Mammary epithelial cell (primary cell): ENCODE measurements at regions not wholly inside any gene's neighbourhood (a gene's known extent, or its start where the extent isn't known, plus 50 kb on each side); places are given as distances from the start of the nearest gene placed in this dataset.

Experiments used
- CTCF ChIP-seq, 2 donors: IDR thresholded peaks in 1 of 2; conservative IDR thresholded peaks in 1 of 2; 2 replicates each; pipeline ENCODE4 v1.5.1; 2011 to 2012; ENCODE audit warnings: inconsistent platforms in 2 of 2, low read length in 2 of 2, mild to moderate bottlenecking in 2 of 2, control low read depth in 1 of 2, low read depth in 1 of 2; ENCODE audit not compliant: insufficient read depth in 1 of 2; ENCODE audit errors: extremely low read depth in 1 of 2
- EZH2 ChIP-seq: IDR thresholded peaks from 2 replicates; pipeline ENCODE4 v1.6.1; 2012; ENCODE audit warnings: low read length, inconsistent platforms, borderline replicate concordance

DNA sequence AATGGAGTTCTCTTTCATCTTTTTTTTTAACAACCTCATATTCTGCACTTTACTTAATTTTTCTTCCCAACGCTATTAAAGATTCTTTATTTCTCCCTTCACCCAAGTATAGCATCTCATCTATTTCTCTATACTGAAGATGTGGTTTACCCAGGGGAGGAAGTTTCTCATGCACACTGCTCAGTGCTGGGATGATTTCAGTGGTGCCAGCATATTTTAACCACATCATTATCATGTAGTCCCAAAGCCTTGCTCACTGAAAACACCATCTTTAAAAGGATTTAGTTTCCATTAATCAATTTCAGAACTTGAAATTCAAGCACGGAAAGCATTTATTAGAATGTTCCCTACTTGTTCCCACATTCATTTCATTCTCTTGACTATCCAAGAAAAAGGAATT, 725.7 kb downstream of the USP25 start:
- TF ChIP-seq CTCF (conservative IDR thresholded peaks at IDR 0.05 in 1 of 2, IDR thresholded peaks at IDR 0.05 in 1 of 2; ENCODE audit: extremely low read depth in 1 of 2, insufficient read depth in 1 of 2, low read depth in 1 of 2, low read length in 2 of 2) (no peak), EZH2 (no peak)
